NCI-H2029 treated with DMSO at 0.1 percent for 48 hours (cell line): ENCODE measurements at regions not wholly inside any gene's neighbourhood (a gene's known extent, or its start where the extent isn't known, plus 50 kb on each side); places are given as distances from the start of the nearest gene placed in this dataset.

ENCODE experiments used
- DNase-seq: peaks from one replicate; lab custom pipeline; 2025; lab: John Stamatoyannopoulos, UW

- no peak for DNase-seq
Measured at GRCh38 chr2:120976501-120977307, 241.0 kb downstream of the GLI2 start.

- DNase-seq: no peak
Measured at GRCh38 chr2:120977582-120978358, 242.1 kb downstream of the GLI2 start.

DNA sequence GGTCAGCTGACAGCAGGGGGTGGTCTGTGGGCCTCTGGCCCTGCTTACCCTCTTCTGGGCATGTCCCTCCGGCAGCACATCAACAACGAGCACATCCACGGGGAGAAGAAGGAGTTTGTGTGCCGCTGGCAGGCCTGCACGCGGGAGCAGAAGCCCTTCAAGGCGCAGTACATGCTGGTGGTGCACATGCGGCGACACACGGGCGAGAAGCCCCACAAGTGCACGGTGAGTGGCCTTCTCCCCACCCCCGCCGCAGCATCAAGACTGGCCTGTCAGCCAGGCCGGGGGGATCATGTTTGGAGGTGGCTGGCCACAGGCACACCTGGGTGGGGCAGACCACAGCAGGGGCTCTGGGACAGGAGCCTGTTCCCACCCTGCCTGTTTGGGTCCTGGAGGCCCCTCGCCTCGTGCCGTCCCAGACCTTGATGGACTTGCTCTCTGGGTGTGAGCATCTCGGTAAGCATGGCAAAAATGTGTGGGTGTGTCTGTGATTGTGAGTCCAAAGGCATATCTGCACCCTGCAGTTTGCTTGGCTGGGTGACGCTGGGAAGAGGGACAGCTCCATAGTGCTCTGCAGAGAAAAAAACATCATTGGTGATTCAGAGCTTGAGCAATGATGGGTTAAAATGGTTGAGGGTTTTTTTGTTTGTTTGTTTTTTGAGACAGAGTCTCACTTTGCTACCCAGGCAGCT lies 242.8 kb downstream of the GLI2 start:
- DNase-seq: no peak

DNA sequence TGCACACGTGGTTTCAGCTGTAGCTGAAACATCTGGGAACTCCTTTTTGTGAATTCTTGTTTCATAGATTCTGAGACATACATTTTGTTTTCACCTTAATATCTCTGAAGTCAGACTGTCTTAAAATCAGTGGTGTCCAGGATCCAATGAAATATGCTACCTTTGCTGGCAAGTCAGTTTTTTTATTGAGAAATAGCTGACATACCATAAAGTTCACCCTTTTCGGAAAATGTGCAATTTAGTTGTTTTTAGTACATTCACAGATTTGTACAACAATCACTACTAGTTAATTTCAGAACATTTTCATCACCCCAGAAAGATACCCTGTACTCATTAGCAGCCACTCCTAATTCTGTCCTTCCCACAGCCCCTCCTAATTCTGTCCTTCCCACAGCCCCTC lies 243.7 kb downstream of the GLI2 start:
- no peak for DNase-seq

- DNase-seq: no peak
Measured at GRCh38 chr2:120979921-120980320, 244.3 kb downstream of the GLI2 start.

GRCh38 chr2:120981443-120981842 lies 245.8 kb downstream of the GLI2 start:
- DNase-seq: no peak

DNA sequence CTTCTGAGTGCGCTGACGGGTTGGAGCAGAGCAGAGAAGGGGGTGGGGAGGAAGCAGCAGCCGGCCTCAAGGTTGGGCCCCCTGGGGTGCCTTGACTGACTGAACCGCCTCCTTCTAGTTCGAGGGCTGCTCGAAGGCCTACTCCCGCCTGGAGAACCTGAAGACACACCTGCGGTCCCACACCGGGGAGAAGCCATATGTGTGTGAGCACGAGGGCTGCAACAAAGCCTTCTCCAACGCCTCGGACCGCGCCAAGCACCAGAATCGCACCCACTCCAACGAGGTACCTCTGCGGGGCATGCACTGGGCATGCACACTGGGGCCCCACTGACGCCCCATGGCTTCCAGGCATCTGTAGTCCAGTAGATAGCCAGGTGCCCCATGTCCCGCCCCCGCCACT lies 246.9 kb downstream of the GLI2 start:
- no peak for DNase-seq

DNA sequence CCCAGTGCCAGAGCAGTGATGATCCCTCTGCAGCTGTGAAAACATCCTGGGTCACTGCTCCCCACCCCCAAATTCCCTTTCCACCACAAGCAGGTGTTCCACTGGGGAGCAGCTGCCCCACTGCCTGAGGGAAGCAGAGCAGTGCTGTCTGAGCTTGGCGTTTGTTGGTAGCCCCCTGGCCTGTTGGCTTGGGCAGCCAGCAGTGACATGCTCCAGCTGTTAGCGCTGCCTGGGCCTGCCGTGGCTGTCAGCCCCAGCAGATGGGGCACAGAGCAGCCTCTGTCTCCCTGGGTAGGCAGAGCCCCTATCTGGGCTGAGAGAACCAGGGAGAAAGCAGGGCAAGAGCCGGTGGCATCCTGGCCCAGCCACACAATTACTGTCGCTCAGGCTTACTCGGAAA lies 247.7 kb downstream of the GLI2 start:
- DNase-seq: no peak

DNA sequence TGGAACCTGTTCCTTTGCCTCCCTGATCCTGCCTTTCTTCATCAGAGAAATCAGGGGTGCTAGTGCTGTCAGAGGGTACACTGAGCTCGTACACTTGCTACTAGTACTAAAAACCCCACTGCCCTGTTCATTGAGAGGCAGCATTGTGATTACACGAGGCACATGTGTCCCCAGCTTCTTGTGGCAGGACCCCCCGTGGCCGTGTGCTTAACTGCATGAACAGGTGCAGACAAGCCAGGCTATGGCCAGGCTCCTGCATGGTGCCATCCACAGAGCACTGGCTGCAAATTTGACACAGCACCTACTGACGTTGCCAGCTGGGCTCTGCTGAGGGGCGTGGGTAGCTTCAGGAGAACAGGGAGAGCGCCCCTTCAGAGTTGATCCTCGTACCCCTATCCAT lies 248.4 kb downstream of the GLI2 start:
- DNase-seq: no peak

GRCh38 chr2:120984452-120985173 lies 248.9 kb downstream of the GLI2 start:
- DNase-seq: no peak

DNA sequence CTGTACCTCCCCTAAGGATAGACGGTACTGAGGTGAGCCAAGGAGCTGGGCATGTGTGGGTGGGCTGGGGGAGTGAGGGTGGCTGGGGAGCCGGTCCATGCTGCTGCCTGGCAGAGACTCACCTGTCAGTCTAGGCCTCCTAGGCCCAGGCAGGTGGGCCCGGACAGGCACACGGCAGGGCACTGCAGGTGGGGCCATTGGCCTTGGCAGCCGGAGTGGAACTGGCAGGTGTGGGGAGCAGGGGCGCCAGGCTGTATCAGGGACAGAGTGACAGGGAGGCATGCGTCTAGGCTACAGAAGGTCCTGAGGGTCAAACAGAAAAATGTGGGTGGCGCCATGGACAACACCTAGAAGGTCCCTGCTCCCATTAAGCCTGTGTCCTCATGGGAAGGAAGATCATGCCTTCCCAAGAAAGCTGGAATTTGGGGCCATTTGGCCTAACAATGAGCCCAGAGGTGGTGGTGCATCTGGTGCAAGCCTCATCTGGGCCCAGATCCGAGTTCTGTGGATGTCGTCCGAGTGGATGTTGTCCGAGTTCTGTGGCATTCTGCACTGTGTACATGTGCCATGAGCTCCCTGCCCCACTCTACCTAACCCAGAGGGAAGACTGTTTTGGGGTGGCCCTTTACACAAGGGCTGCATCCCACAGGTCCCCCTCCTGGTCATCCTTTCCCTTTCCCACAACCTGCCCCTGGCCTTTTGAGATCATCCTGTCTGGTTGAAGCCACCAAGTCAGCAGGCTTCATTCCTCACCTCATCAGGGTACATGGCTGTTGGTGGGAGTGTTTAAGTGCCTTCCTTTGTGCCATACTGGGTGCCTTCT lies 249.7 kb downstream of the GLI2 start:
- no peak for DNase-seq

DNA sequence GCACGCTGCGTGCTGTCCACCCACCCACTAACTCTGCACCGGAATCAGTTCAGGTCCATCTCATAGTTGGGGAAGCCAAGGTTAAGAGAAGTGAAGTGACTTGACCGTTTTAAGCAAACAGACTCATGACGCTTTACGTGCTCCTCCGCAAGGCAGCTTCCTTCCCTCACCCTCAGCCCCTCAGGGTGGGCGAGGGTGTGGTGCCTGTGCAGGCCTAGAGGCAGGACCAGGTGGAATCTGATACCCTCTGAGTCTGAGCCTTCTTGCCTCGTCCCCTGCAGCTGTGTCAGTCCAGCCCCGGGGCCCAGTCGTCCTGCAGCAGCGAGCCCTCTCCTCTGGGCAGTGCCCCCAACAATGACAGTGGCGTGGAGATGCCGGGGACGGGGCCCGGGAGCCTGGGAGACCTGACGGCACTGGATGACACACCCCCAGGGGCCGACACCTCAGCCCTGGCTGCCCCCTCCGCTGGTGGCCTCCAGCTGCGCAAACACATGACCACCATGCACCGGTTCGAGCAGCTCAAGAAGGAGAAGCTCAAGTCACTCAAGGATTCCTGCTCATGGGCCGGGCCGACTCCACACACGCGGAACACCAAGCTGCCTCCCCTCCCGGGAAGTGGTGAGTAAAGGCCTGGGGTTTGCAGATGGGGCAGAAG lies 250.5 kb downstream of the GLI2 start:
- no peak for DNase-seq

DNA sequence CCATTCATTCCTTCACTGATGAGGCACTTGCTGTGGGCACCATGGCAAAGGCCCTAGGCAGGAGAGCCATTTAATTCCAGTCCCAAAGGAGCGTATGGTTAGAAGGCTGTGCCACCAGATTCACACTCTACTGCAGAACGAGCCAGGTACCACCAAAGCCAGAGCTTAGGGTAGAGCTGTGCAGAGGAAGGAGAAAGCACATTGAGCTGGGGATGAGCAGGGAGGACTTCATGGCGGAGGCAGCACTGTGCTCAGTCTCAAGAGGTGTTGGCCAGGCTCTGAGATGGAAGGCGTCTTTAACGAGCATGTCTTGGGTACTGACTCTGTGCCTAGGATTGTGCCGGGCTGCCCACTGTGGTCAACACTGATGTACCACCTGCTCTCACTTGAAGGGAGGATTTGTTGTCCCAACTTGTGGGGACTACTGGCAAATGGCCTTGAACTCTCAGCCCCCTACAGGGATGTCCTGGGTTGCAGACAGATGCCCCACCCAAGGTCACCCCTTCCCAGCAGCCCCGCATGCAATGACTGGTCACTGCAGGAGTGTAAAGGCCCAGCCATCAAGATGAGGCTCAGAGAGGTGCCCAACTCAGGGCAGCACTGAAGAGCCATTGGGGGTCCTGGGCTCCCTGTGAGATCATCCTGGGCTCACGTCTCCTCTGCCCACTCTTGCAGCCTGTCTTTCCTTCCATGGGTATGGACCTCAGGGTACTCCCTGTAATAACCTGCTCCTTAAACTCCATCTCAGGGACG lies 251.4 kb downstream of the GLI2 start:
- DNase-seq: no peak

DNA sequence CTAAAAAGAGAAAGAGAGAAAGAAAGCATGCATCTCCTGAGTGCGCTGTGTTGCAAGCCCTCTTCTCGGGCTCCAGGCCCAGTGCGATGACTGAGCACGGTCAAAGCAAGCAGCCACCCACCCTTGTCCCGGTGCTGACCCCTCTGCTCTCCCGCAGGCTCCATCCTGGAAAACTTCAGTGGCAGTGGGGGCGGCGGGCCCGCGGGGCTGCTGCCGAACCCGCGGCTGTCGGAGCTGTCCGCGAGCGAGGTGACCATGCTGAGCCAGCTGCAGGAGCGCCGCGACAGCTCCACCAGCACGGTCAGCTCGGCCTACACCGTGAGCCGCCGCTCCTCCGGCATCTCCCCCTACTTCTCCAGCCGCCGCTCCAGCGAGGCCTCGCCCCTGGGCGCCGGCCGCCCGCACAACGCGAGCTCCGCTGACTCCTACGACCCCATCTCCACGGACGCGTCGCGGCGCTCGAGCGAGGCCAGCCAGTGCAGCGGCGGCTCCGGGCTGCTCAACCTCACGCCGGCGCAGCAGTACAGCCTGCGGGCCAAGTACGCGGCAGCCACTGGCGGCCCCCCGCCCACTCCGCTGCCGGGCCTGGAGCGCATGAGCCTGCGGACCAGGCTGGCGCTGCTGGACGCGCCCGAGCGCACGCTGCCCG lies 252.5 kb downstream of the GLI2 start:
- no peak for DNase-seq

DNA sequence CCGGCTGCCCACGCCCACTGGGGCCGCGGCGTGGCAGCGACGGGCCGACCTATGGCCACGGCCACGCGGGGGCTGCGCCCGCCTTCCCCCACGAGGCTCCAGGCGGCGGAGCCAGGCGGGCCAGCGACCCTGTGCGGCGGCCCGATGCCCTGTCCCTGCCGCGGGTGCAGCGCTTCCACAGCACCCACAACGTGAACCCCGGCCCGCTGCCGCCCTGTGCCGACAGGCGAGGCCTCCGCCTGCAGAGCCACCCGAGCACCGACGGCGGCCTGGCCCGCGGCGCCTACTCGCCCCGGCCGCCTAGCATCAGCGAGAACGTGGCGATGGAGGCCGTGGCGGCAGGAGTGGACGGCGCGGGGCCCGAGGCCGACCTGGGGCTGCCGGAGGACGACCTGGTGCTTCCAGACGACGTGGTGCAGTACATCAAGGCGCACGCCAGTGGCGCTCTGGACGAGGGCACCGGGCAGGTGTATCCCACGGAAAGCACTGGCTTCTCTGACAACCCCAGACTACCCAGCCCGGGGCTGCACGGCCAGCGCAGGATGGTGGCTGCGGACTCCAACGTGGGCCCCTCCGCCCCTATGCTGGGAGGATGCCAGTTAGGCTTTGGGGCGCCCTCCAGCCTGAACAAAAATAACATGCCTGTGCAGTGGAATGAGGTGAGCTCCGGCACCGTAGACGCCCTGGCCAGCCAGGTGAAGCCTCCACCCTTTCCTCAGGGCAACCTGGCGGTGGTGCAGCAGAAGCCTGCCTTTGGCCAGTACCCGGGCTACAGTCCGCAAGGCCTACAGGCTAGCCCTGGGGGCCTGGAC lies 253.2 kb downstream of the GLI2 start:
- no peak for DNase-seq

DNA sequence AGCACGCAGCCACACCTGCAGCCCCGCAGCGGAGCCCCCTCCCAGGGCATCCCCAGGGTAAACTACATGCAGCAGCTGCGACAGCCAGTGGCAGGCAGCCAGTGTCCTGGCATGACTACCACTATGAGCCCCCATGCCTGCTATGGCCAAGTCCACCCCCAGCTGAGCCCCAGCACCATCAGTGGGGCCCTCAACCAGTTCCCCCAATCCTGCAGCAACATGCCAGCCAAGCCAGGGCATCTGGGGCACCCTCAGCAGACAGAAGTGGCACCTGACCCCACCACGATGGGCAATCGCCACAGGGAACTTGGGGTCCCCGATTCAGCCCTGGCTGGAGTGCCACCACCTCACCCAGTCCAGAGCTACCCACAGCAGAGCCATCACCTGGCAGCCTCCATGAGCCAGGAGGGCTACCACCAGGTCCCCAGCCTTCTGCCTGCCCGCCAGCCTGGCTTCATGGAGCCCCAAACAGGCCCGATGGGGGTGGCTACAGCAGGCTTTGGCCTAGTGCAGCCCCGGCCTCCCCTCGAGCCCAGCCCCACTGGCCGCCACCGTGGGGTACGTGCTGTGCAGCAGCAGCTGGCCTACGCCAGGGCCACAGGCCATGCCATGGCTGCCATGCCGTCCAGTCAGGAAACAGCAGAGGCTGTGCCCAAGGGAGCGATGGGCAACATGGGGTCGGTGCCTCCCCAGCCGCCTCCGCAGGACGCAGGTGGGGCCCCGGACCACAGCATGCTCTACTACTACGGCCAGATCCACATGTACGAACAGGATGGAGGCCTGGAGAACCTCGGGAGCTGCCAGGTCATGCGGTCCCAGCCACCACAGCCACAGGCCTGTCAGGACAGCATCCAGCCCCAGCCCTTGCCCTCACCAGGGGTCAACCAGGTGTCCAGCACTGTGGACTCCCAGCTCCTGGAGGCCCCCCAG lies 254.1 kb downstream of the GLI2 start:
- no peak for DNase-seq

GRCh38 chr2:120990451-120990871 lies 254.8 kb downstream of the GLI2 start:
- no peak for DNase-seq

- DNase-seq: no peak
Measured at GRCh38 chr2:120991441-120991840, 255.8 kb downstream of the GLI2 start.
